DOHH2 (cell line): ENCODE measurements at regions not wholly inside any gene's neighbourhood (a gene's known extent, or its start where the extent isn't known, plus 50 kb on each side); places are given as distances from the start of the nearest gene placed in this dataset.

Source experiments
- EZH2phosphoT487 ChIP-seq: fragments of 200-600 bp; sonication (generic); IDR thresholded peaks from 2 replicates; pipeline ENCODE4 v1.6.1; 2017; ENCODE audit warnings: borderline replicate concordance, mild to moderate bottlenecking, antibody characterized with exemption, low read length, moderate library complexity, mixed read lengths
- TF ChIP-seq, protein P1 (sequence below): fragments of 200-600 bp; sonication (generic); IDR thresholded peaks from one replicate; pipeline ENCODE4 v1.5.1; 2014; ENCODE audit warnings: antibody characterized with exemption, mild to moderate bottlenecking, low read depth, low read length; ENCODE audit not compliant: poor library complexity, severe bottlenecking

DNA sequence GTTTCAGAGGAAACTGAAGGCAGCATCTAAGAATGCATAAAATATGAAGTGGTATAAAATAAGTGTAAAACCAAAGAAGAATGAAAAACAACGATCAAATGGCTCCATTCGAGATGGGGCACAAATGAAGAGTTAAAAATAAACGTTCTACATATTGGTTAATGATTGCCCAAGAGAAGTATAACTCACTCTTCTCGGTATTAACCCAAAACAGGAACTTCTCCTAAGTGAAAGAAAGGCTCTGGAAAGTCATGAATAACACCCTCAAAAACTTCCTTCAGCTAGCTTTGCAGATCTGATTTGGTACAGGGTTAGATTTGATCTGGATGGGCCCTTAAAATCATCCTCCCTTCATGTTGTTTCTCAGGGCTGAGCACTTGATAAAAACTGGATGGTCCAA is 94.3 kb upstream of the ADO start:
- TF ChIP-seq, protein P1, sequence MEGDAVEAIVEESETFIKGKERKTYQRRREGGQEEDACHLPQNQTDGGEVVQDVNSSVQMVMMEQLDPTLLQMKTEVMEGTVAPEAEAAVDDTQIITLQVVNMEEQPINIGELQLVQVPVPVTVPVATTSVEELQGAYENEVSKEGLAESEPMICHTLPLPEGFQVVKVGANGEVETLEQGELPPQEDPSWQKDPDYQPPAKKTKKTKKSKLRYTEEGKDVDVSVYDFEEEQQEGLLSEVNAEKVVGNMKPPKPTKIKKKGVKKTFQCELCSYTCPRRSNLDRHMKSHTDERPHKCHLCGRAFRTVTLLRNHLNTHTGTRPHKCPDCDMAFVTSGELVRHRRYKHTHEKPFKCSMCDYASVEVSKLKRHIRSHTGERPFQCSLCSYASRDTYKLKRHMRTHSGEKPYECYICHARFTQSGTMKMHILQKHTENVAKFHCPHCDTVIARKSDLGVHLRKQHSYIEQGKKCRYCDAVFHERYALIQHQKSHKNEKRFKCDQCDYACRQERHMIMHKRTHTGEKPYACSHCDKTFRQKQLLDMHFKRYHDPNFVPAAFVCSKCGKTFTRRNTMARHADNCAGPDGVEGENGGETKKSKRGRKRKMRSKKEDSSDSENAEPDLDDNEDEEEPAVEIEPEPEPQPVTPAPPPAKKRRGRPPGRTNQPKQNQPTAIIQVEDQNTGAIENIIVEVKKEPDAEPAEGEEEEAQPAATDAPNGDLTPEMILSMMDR = no peak
- no peak for TF ChIP-seq EZH2phosphoT487
